ENCODE measurements at regions not wholly inside any gene's neighbourhood (a gene's known extent, or its start where the extent isn't known, plus 50 kb on each side); places are given as distances from the start of the nearest gene placed in this dataset.

- TF ChIP-seq CTCF (IDR thresholded peaks at IDR 0.05; ENCODE audit: low read length) (no peak), EZH2 (optimal IDR thresholded peaks at IDR 0.05; ENCODE audit: low read depth, low read length) (no peak), EZH2phosphoT487 (IDR thresholded peaks at IDR 0.05; ENCODE audit: low read length) (no peak)
Measured at GRCh38 chr16:64304396-64304795, 817.5 kb downstream of the CDH11 start.
